Type B pancreatic cell (in vitro differentiated cells): ENCODE measurements at regions not wholly inside any gene's neighbourhood (a gene's known extent, or its start where the extent isn't known, plus 50 kb on each side); places are given as distances from the start of the nearest gene placed in this dataset.

Experiments used
- DNase-seq: peaks from one replicate; pipeline ENCODE4 v3.0.0; 2021; ENCODE audit warnings: mixed read lengths; ENCODE audit not compliant: unreplicated experiment; ENCODE audit errors: extremely low spot score
- H3K27ac Mint-ChIP-seq: 2 replicates; pipeline ENCODE4 v1.8.0; 2021; ENCODE audit warnings: mild to moderate bottlenecking, mixed read lengths
- H3K27me3 Mint-ChIP-seq: 2 replicates; pipeline ENCODE4 v1.8.0; 2021; ENCODE audit warnings: mixed read lengths
- H3K36me3 Mint-ChIP-seq: 2 replicates; pipeline ENCODE4 v1.8.0; 2021; ENCODE audit warnings: mixed read lengths
- H3K4me1 Mint-ChIP-seq: one replicate; pipeline ENCODE4 v1.8.0; 2021; ENCODE audit warnings: mixed read lengths; ENCODE audit not compliant: unreplicated experiment
- H3K4me3 Mint-ChIP-seq: 2 replicates; pipeline ENCODE4 v1.8.0; 2021; ENCODE audit warnings: mild to moderate bottlenecking, mixed read lengths
- H3K9me3 Mint-ChIP-seq: 2 replicates; pipeline ENCODE4 v1.8.0; 2021; ENCODE audit warnings: mixed read lengths
- CTCF ChIP-seq: fragments of 200-600 bp; sonication (generic); conservative IDR thresholded peaks from 2 replicates; pipeline ENCODE4 v1.5.0; 2021; ENCODE audit warnings: antibody characterized with exemption, mild to moderate bottlenecking

- no peak for DNase-seq
- no peak for TF ChIP-seq CTCF
- no peaks in the 10 kb centered on the region for H3K4me1 Mint-ChIP-seq
- H3K27me3 Mint-ChIP-seq = no peaks in the 10 kb centered on the region
- no peaks in the 10 kb centered on the region for H3K36me3 Mint-ChIP-seq
- no peaks in the 10 kb centered on the region for H3K9me3 Mint-ChIP-seq
- no peak overlapping the region for H3K27ac Mint-ChIP-seq
- no peak overlapping the region for H3K4me3 Mint-ChIP-seq
Observed at GRCh38 chr2:195392446-195393336, 264.3 kb upstream of the SLC39A10 start.

- Mint-ChIP-seq H3K4me1 (no peaks in the 10 kb centered on the region), H3K27me3 (no peaks in the 10 kb centered on the region), H3K4me3 (no peak overlapping the region), H3K9me3 (no peaks in the 10 kb centered on the region), H3K36me3 (no peaks in the 10 kb centered on the region), H3K27ac (no peak overlapping the region)
- TF ChIP-seq CTCF = no peak
- no peak for DNase-seq
Observed at GRCh38 chr2:195390686-195391321, 266.2 kb upstream of the SLC39A10 start.

GRCh38 chr2:195388028-195388427, 269.0 kb upstream of the SLC39A10 start:
- no peaks in the 10 kb centered on the region for H3K36me3 Mint-ChIP-seq
- H3K27me3 Mint-ChIP-seq = no peaks in the 10 kb centered on the region
- no peak overlapping the region for H3K4me3 Mint-ChIP-seq
- DNase-seq = no peak
- H3K9me3 Mint-ChIP-seq = no peaks in the 10 kb centered on the region
- no peak overlapping the region for H3K27ac Mint-ChIP-seq
- no peaks in the 10 kb centered on the region for H3K4me1 Mint-ChIP-seq
- TF ChIP-seq CTCF = no peak

GRCh38 chr2:195382186-195382585, 274.8 kb upstream of the SLC39A10 start:
- Mint-ChIP-seq H3K9me3 (no peaks in the 10 kb centered on the region), H3K27me3 (no peaks in the 10 kb centered on the region), H3K27ac (no peak overlapping the region), H3K36me3 (no peaks in the 10 kb centered on the region), H3K4me1 (no peaks in the 10 kb centered on the region), H3K4me3 (no peak overlapping the region)
- DNase-seq = no peak
- no peak for TF ChIP-seq CTCF

- Mint-ChIP-seq H3K27me3 (no peaks in the 10 kb centered on the region), H3K4me3 (no peak overlapping the region), H3K9me3 (no peaks in the 10 kb centered on the region), H3K27ac (no peak overlapping the region), H3K4me1 (no peaks in the 10 kb centered on the region), H3K36me3 (no peaks in the 10 kb centered on the region)
- no peak for DNase-seq
- TF ChIP-seq CTCF = no peak
Observed at GRCh38 chr2:195370167-195370943, 286.7 kb upstream of the SLC39A10 start.
